Heart left ventricle (tissue), 16 donors: ENCODE measurements at regions not wholly inside any gene's neighbourhood (a gene's known extent, or its start where the extent isn't known, plus 50 kb on each side); places are given as distances from the start of the nearest gene placed in this dataset.

Experiments used
- ATAC-seq, 4 donors: fragments of 200-7000 bp; cut with Tn5 transposase; one replicate each; pipeline ENCODE4 v1.9.1; 2020 to 2022; ENCODE audit warnings: moderate library complexity in 4 of 4, mild to moderate bottlenecking in 3 of 4, moderate number of reproducible peaks in 1 of 4
- DNase-seq, 5 donors: peaks; one replicate each; pipeline ENCODE4 v3.0.0-alpha.2; 2020
- H3K27ac ChIP-seq, 12 donors: fragments of 200-600 bp; sonication (generic) in 4 of 12; one replicate each; pipeline versions ENCODE4 v1.5.0 to v1.8.0; 2016 to 2022; ENCODE audit warnings: mild to moderate bottlenecking in 2 of 12
- H3K27me3 ChIP-seq, 9 donors: fragments of 200-600 bp; sonication (generic) in 2 of 9; one replicate each; pipeline versions ENCODE4 v1.5.1 to v1.8.0; 2016 to 2022; ENCODE audit warnings: mild to moderate bottlenecking in 3 of 9
- H3K36me3 ChIP-seq, 9 donors: fragments of 200-600 bp; sonication (generic) in 2 of 9; one replicate each; pipeline versions ENCODE4 v1.5.0 to v1.8.0; 2018 to 2022; ENCODE audit warnings: mild to moderate bottlenecking in 2 of 9
- H3K4me1 ChIP-seq, 12 donors: fragments of 200-600 bp; sonication (generic) in 4 of 12; one replicate each; pipeline versions ENCODE4 v1.5.0 to v1.8.0; 2016 to 2022; ENCODE audit warnings: mild to moderate bottlenecking in 3 of 12
- H3K4me3 ChIP-seq, 12 donors: fragments of 200-600 bp; sonication (generic) in 4 of 12; one replicate each; pipeline versions ENCODE4 v1.5.0 to v1.8.0; 2017 to 2022; ENCODE audit warnings: mild to moderate bottlenecking in 9 of 12, moderate library complexity in 4 of 12
- H3K9me3 ChIP-seq, 12 donors: fragments of 200-600 bp; sonication (generic) in 4 of 12; one replicate each; pipeline versions ENCODE4 v1.5.0 to v1.8.0; 2016 to 2022; ENCODE audit warnings: mild to moderate bottlenecking in 1 of 12
- CTCF ChIP-seq, 12 donors: fragments of 200-600 bp; sonication (generic) in 4 of 12; IDR thresholded peaks; one replicate each; pipeline versions ENCODE4 v1.5.0 to v1.8.0; 2018 to 2022; ENCODE audit warnings: antibody characterized with exemption in 12 of 12, mild to moderate bottlenecking in 5 of 12
- POLR2A ChIP-seq, 2 donors: fragments of 450-650 bp; IDR thresholded peaks; one replicate each; pipeline ENCODE4 v1.6.1; 2017; ENCODE audit warnings: antibody characterized with exemption in 2 of 2, mild to moderate bottlenecking in 2 of 2, moderate library complexity in 2 of 2
- WGBS, 4 donors: extraction: QIAGEN DNeasy Blood & Tissue Kit in 2 of 4; methylation state at CpG; one replicate each; pipeline versions ENCODE4 v1.1.5 to v1.1.7; 2013 to 2018; 5-methylcytosine and 5-hydroxymethylcytosine counted together
- intact Hi-C, 10 donors: fragments of 100-400 bp; cut with DNase I; formaldehyde crosslinking; loops; one replicate each; pipeline versions ENCODE4 v1.11.1 to v1.14.2; 2022
- donor health status: ischemic (EF 13 %, LVEDD 7.1; RV severe dilation, severe dysfunction).
- donor health status: healthy with polysubstance abuse.
- donor health status: DM: no; HTN: yes; CAD: no.
- donor health status: DM: no; HTN: no; CAD: no.
- donor health status: ischemic (EF 25% LVEDD 6.9; RV normal size, moderate dysfunction).
- donor health status: ischemic (EF 25% LVEDD 5.7; RV mildly dilated, moderate dysfunction).
- donor health status: healthy.
- donor health status: DM: yes; HTN: yes; CAD: no.
- donor health status: ischemic (EF 35%, LVEDD 5.7; RV mildly dilated, moderate dysfunction).
- donor health status: nonischemic (EF 11% LVEDD 7.7; RV severe dilation, severe dysfunction).
- donor health status: DM: yes; HTN: yes; CAD: no.
- donor health status: PGD.
- donor health status: ischemic (EF 29% LVEDD 5.4; RV normal size, mild dysfunction).
- donor health status: nonischemic (EF 23%, LVEDD 6.1; RV moderate dilation, normal function).

- ATAC-seq (no peak), DNase-seq (no peak)
- no peaks in the 10 kb centered on the region for H3K27me3 ChIP-seq
- no peak overlapping the region for H3K4me3 ChIP-seq
- 63 to 100% (median 94%) methylated on average over 2 to 3 of the region's 3 CpGs for WGBS, 4 donors
- no peaks in the 10 kb centered on the region for H3K9me3 ChIP-seq
- H3K4me1 ChIP-seq, result peaks cover 0 to 4% (median 0%) of the 10 kb centered on the region in 12 donors
- H3K36me3 ChIP-seq, result no peaks in the 10 kb centered on the region
- H3K27ac ChIP-seq, result no peak overlapping the region
- intact Hi-C loops, result loop anchor here in 9 of 10 donors (10.0 kb wide), 5 partner anchors 219 to 589 kb away; no protein-coding TSS in a partner anchor
- TF ChIP-seq CTCF (IDR thresholded peaks at IDR 0.05) (no peak), POLR2A (IDR thresholded peaks at IDR 0.05) (no peak)
These were observed 71.9 kb upstream of the AMZ2 start for GRCh38 chr17:68175905-68176304.

DNA sequence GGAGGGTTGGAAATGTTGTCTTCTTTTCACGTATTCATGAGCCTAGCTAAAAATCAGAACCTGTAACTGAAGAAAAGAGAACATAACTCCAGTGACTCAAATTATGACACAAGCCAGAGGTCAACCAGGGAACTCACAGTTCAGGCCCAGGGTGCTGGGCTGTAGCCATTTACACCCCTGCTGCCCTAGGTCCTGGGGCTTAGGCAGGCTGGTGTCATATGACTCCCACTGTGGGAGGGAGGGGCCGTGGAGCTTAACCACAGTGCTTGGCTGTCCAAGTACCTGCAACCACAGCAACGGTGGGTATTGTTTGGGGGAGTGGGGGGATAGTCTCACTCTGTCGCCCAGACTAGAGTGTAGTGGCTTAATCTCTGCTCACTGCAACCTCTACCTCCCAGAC, 71.1 kb upstream of the AMZ2 start:
- no peaks in the 10 kb centered on the region for H3K36me3 ChIP-seq
- DNase-seq (no peak), ATAC-seq (no peak)
- H3K9me3 ChIP-seq, result no peaks in the 10 kb centered on the region
- H3K27me3 ChIP-seq, result no peaks in the 10 kb centered on the region
- WGBS, 4 donors, result 77 to 90% (median 82%) methylated on average over 4 of the region's 4 CpGs
- no peak overlapping the region for H3K27ac ChIP-seq
- intact Hi-C loops, result loop anchor here in 9 of 10 donors (10.0 kb wide), 5 partner anchors 218 to 588 kb away; no protein-coding TSS in a partner anchor
- no peak overlapping the region for H3K4me3 ChIP-seq
- TF ChIP-seq CTCF (IDR thresholded peaks at IDR 0.05) (no peak), POLR2A (IDR thresholded peaks at IDR 0.05) (no peak)
- H3K4me1 ChIP-seq, result peaks cover 0 to 4% (median 0%) of the 10 kb centered on the region in 12 donors

GRCh38 chr17:68178831-68179230, 69.0 kb upstream of the AMZ2 start:
- no peak for TF ChIP-seq POLR2A (IDR thresholded peaks at IDR 0.05)
- no peak for TF ChIP-seq CTCF (IDR thresholded peaks at IDR 0.05)
- H3K27ac ChIP-seq, result no peak overlapping the region
- intact Hi-C loops, result loop anchor here in 9 of 10 donors (10.0 kb wide), 5 partner anchors 216 to 586 kb away; no protein-coding TSS in a partner anchor
- no peak for DNase-seq
- no peak overlapping the region for H3K4me3 ChIP-seq
- H3K4me1 ChIP-seq, result no peaks in the 10 kb centered on the region
- WGBS, 4 donors, result 83 to 94% (median 93%) methylated on average over 5 to 6 of the region's 6 CpGs
- H3K27me3 ChIP-seq, result no peaks in the 10 kb centered on the region
- H3K9me3 ChIP-seq, result no peaks in the 10 kb centered on the region
- ATAC-seq, result no peak
- no peaks in the 10 kb centered on the region for H3K36me3 ChIP-seq

DNA sequence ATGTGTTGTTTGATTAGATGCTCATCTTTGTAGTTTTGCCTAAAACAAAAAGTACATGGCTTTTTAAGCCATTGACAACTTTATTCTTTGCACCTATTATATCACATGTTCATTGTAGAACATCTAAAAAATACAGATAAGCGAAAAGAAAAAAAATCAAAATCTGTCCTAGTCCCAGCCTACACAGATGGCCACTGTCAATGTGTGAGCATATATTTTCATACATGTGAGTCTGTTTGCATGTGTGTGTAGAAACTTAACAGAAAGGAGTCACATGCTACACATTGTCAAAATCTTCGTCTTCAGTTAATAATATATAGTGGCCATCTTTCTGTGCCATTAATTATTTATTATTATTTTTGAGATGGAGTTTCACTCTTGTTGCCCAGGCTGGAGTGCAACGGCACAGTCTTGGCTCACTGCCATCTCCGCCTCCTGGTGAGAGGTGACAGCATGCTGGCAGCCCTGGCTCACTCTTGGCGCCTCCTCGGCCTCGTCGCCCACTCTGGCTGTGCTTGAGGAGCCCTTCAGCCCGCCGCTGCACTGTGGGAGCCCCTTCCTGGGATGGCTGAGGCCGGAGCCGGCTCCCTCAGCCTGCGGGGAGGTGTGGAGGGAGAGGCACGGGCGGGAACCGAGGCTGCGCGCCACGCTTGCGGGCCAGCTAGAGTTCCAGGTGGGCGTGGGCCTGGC, 68.5 kb upstream of the AMZ2 start:
- H3K27me3 ChIP-seq, result no peaks in the 10 kb centered on the region
- intact Hi-C loops, result loop anchor here in 9 of 10 donors (10.0 kb wide), 5 partner anchors 215 to 585 kb away; no protein-coding TSS in a partner anchor
- H3K9me3 ChIP-seq, result no peaks in the 10 kb centered on the region
- no peak overlapping the region for H3K4me3 ChIP-seq
- no peaks in the 10 kb centered on the region for H3K36me3 ChIP-seq
- no peaks in the 10 kb centered on the region for H3K4me1 ChIP-seq
- ATAC-seq, result peak in 1 of 4 donors; percentile 38
- WGBS, 4 donors, result 78 to 88% (median 88%) methylated on average over 15 to 21 of the region's 21 CpGs
- DNase-seq, result peak in 1 of 5 donors; percentile 63
- no peak overlapping the region for H3K27ac ChIP-seq
- TF ChIP-seq CTCF (IDR thresholded peaks at IDR 0.05), result no peak
- no peak for TF ChIP-seq POLR2A (IDR thresholded peaks at IDR 0.05)
